HepG2 (cell line): ENCODE measurements at regions not wholly inside any gene's neighbourhood (a gene's known extent, or its start where the extent isn't known, plus 50 kb on each side); places are given as distances from the start of the nearest gene placed in this dataset.
A peak's percentile ranks its signal among the peaks of the same experiment; 100 is the strongest.

ENCODE experiments used
- ATAC-seq: fragments of 200-7000 bp; cut with Tn5 transposase; 3 replicates; pipeline ENCODE4 v1.9.1; 2020; ENCODE audit warnings: mild to moderate bottlenecking, moderate library complexity
- BruUV-seq: library from RNA; stranded (reverse); fragments of 400-500 nt; replicated peaks from 2 replicates; lab custom pipeline; 2021; lab: Mats Ljungman, UMichigan
- CTCF ChIA-PET: fragments of 300-600 bp; formaldehyde crosslinking; extraction: SDS; loops from one replicate; lab custom pipeline; 2021; ENCODE audit warnings: low total read pairs, inconsistent platforms, low intra/inter-chr PET ratio; lab: Yijun Ruan, JAX
- POLR2A ChIA-PET: fragments of 350-600 bp; sonication (Branson Sonifier 250); formaldehyde crosslinking; loops from one replicate; lab custom pipeline; 2020; ENCODE audit warnings: antibody characterized with exemption, inconsistent platforms; lab: Yijun Ruan, JAX
- DNase-seq: peaks from one replicate; pipeline ENCODE4 v3.0.0-alpha.2; 2015; ENCODE audit warnings: low spot score
- FAIRE-seq: peaks from 3 replicates; lab custom pipeline; 2011; peaks lifted over from hg19 to GRCh38; lab: Jason Lieb, UNC
- H2AFZ ChIP-seq: one replicate; pipeline ENCODE4 v1.6.1; 2011; ENCODE audit warnings: low read length, inconsistent platforms
- H3K27ac ChIP-seq: fragments of 300-600 bp; 3 replicates; pipeline ENCODE4 v1.8.0; 2011; ENCODE audit warnings: mixed run types, mild to moderate bottlenecking, mixed read lengths, low read length, inconsistent platforms; ENCODE audit not compliant: insufficient read depth; ENCODE audit errors: extremely low read length
- H3K27me3 ChIP-seq, 2 experiments: fragments of 200-600 bp in 1 of 2; 2 replicates in 1 of 2; 3 replicates in 1 of 2; pipeline versions ENCODE4 v1.6.0 to v1.8.0; 2011; ENCODE audit warnings: low read length in 2 of 2, mild to moderate bottlenecking in 2 of 2, moderate library complexity in 2 of 2, inconsistent platforms in 1 of 2; ENCODE audit not compliant: insufficient read depth in 2 of 2, control insufficient read depth in 1 of 2
- H3K36me3 ChIP-seq, 2 experiments: fragments of 200-600 bp in 1 of 2; replicated peaks in 1 of 2; 2 replicates in 1 of 2; 3 replicates in 1 of 2; pipeline versions ENCODE4 v1.5.1 to v1.8.0; 2011; ENCODE audit warnings: low read length in 2 of 2, inconsistent platforms in 1 of 2; ENCODE audit not compliant: insufficient read depth in 2 of 2, control insufficient read depth in 1 of 2
- H3K4me1 ChIP-seq: 2 replicates; pipeline ENCODE4 v1.5.1; 2012; ENCODE audit warnings: low read length, inconsistent platforms; ENCODE audit not compliant: insufficient read depth
- H3K4me2 ChIP-seq: 2 replicates; pipeline ENCODE4 v1.6.0; 2011; ENCODE audit warnings: low read depth, low read length, inconsistent platforms
- H3K4me3 ChIP-seq, 3 experiments: fragments of 200-600 bp in 1 of 3; sonication (generic), shearing (Covaris generic) in 1 of 3; replicated peaks in 1 of 3; 2 replicates each; pipeline ENCODE4 v1.5.1; 2011 to 2016; ENCODE audit warnings: low read length in 3 of 3, inconsistent platforms in 2 of 3, low read depth in 2 of 3, mild to moderate bottlenecking in 2 of 3, control low read depth in 1 of 3, mixed read lengths in 1 of 3; ENCODE audit not compliant: insufficient read depth in 1 of 3
- H3K79me2 ChIP-seq: one replicate; pipeline ENCODE4 v1.6.1; 2011; ENCODE audit warnings: low read length, inconsistent platforms; ENCODE audit not compliant: insufficient read depth
- H3K9ac ChIP-seq: 2 replicates; pipeline ENCODE4 v1.6.0; 2011; ENCODE audit warnings: mild to moderate bottlenecking, low read depth, low read length, inconsistent platforms; ENCODE audit not compliant: insufficient read depth
- H3K9me3 ChIP-seq: 2 replicates; pipeline ENCODE4 v1.5.1; 2012; ENCODE audit warnings: mild to moderate bottlenecking, low read length
- H4K20me1 ChIP-seq: 2 replicates; pipeline ENCODE4 v1.6.0; 2011; ENCODE audit warnings: inconsistent platforms, mild to moderate bottlenecking, low read length, moderate library complexity; ENCODE audit not compliant: insufficient read depth
- GPN1 ChIP-seq: sonication (generic); formaldehyde crosslinking; IDR thresholded peaks from 2 replicates; pipeline ENCODE4 v1.5.1; 2020; ENCODE audit warnings: missing genetic modification reagents, borderline replicate concordance
- HMGXB3 ChIP-seq: sonication (generic); formaldehyde crosslinking; IDR thresholded peaks from 2 replicates; pipeline ENCODE4 v1.4.0; 2020; ENCODE audit warnings: missing genetic modification reagents, borderline replicate concordance
- IRF9 ChIP-seq: sonication (generic); formaldehyde crosslinking; IDR thresholded peaks from 2 replicates; pipeline ENCODE4 v1.8.0; 2022; ENCODE audit warnings: missing genetic modification reagents, mild to moderate bottlenecking, borderline replicate concordance
- JARID2 ChIP-seq: sonication (generic); formaldehyde crosslinking; IDR thresholded peaks from 2 replicates; pipeline ENCODE4 v1.8.1; 2023; ENCODE audit warnings: missing genetic modification reagents, inconsistent platforms; ENCODE audit not compliant: insufficient replicate concordance
- MAFF ChIP-seq: IDR thresholded peaks from 2 replicates; pipeline ENCODE4 v1.6.1; 2011; ENCODE audit warnings: low read depth, low read length, improper control_type of control experiment
- MAFK ChIP-seq, 2 experiments: IDR thresholded peaks in 1 of 2; conservative IDR thresholded peaks in 1 of 2; 2 replicates each; pipeline ENCODE4 v1.6.1; 2011; ENCODE audit warnings: improper control_type of control experiment in 2 of 2, low read length in 2 of 2
- WGBS: methylation state at CpG from one replicate; pipeline ENCODE4 v1.1.6; 2017; ENCODE audit warnings: low lambda C conversion rate; 5-methylcytosine and 5-hydroxymethylcytosine counted together
- in situ Hi-C: cut with HindIII; loops from 2 replicates; pipeline ENCODE4 v1.10.0; 2017; ENCODE audit warnings: low pct_unique_long_range_greater_than_20kb; ENCODE audit not compliant: extremely low pct_ligation_motif_present
- intact Hi-C: fragments of 100-400 bp; cut with micrococcal nuclease; formaldehyde crosslinking; loops from one replicate; pipeline ENCODE4 v1.10.0; 2022; ENCODE audit not compliant: unreplicated experiment

GRCh38 chr2:149806651-149807050 is 219.1 kb upstream of the MMADHC start:
- Histone ChIP-seq H3K4me2 (no peak overlapping the region), H3K36me3 (no peaks in the 10 kb centered on the region), H3K4me1 (no peaks in the 10 kb centered on the region), H3K27ac (no peak overlapping the region), H3K9me3 (0 out of 2 replicates have a peak, but pooled peaks cover 4% of the 10 kb centered on the region), H3K4me3 (no peak overlapping the region), H3K9ac (no peak overlapping the region), H3K79me2 (no peaks in the 10 kb centered on the region), H2AFZ (no peak overlapping the region), H3K27me3 (no peaks in the 10 kb centered on the region), H4K20me1 (no peaks in the 10 kb centered on the region)
- CTCF ChIA-PET, result no interaction called here
- ATAC-seq, result no peak
- no peak for FAIRE-seq
- no peak for DNase-seq
- in situ Hi-C loops, result no loop called here
- 5% methylated on average over 2 of the region's 2 CpGs for WGBS
- no TSS peak for BruUV-seq
- no peak for TF ChIP-seq HMGXB3 (CRISPR knock-in tag)
- peak; percentile 84 to 89 for TF ChIP-seq MAFK (conservative IDR thresholded peaks at IDR 0.05 in 1 of 2, IDR thresholded peaks at IDR 0.05 in 1 of 2; ENCODE audit: low read length in 2 of 2)
- no peak for TF ChIP-seq JARID2
- no peak for TF ChIP-seq IRF9 (CRISPR knock-in tag)
- TF ChIP-seq GPN1 (CRISPR knock-in tag), result no peak
- peak; percentile 87 for TF ChIP-seq MAFF
- intact Hi-C loops, result no loop called here
- POLR2A ChIA-PET, result no interaction called here
